OCI-M2 (cell line): ENCODE measurements at regions not wholly inside any gene's neighbourhood (a gene's known extent, or its start where the extent isn't known, plus 50 kb on each side); places are given as distances from the start of the nearest gene placed in this dataset.
"Not testable (repeated sequence)": the region's sequence is repeated elsewhere in the genome, so short reads cannot be mapped to it uniquely, and the experiment has no call there.

Source experiments
- DNase-seq: peaks from one replicate; lab custom pipeline; 2025; ENCODE audit not compliant: unreplicated experiment; lab: John Stamatoyannopoulos, UW

DNA sequence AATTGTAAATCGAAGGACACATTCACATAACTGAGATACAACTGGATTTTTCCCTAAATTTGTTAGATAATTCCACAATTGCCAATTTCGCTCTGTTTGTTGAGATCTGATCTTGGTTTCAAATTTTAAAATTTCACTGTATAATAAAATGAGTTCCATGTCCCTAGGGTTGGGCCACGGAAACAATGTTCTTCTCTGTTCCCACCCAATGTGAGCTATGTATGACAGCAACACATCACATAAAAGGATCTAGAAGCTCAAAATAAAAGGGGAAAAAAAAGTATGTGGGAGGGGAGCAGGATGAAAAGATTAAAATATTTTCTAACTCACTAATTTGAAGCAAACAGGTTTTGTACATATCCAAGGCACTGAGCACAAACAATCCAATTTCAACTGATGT, 287.8 kb upstream of the MKLN1 start:
- no peak for DNase-seq

DNA sequence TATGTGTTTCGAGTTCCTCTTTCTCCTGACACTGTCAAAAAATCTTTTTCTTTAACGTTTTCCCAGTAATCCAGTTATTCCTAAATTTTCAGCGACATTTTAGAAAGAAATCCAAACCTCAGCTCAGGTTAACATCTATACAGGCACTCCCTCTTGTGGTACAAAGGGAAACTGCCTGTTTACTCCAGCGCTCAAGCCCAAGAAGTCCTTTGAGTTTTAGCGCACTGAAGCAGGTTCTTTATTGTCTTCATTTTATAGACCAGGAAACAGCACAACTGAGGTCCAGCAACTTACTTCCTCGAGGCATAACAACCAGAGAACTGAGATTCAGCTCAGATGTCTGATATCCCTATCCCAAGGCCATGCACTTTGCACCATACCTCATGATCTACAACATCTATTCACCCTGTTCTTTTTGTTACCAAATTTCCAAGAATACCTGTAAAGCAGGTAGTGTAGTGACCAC, 287.2 kb upstream of the MKLN1 start:
- DNase-seq: peak; percentile 60

DNA sequence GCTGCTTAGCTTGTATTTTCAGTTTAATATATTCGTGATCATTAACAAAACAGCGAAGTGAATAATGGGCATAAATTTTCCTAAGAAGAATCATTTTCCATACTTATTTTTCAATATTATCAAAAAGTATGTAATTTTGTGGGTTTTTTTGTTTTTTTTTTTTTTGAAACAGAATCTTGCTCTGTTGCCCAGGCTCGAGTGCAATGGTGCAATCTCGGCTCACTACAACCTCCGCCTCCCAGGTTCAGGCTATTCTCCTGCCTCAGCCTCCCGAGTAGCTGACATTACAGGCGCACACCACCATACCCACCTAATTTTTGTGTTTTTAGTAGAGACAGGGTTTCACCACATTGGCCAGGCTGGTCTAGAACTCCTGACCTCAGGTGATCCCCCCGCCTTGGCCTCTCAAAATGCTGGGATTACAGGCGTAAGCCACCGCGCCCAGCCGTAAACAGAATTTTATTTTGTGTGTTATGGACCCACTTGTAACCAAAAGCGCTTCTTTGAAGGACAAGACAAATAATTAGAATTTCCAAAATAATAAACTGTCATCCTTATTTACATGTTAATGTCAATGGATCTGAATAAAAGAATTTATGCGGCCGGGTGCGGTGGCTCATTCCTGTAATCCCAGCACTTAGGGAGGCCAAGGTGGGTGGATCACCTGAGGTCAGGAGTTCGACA, 286.5 kb upstream of the MKLN1 start:
- DNase-seq: not testable (repeated sequence)

DNA sequence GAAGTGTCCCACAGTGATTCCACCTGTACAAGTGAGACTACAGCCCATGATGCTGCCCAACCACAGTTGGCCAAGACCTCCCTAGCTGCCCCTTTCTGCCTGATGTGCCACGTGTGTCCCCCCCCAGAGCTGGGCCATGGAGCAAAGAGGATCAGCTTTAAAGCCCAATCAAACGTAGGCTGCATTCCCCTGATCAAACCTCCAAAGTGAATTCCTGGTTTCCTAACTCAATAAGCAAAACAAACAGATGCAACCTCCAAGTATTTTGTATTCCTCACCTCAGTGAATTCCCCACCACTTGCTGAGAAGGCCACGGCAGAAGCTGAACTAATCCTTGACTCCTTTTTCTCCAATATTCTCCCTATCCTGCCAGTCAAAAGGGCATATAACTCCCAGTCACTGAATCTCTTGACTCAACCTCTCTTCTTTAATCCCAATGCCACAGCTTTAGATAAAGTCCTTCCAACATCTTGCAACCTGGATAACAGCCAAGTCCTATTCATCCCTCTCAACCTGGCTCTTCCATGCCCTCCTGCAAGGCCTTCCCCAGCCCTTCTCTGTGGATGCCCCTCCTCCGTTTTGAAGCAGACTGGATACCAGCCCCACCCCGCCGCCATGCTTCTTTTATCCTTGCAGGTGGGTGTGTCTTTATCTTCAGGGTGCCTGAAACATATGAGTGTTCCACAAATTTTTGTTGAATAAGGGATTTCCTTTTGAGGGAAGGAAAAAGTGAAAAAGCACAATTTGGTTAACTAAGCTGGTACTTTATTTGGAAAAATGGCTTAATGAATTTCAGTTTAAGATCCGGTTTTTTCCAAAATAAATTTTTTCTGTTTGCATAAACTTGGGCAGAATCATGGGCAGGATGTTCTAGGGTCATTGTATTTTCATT, 285.2 kb upstream of the MKLN1 start:
- no peak for DNase-seq

DNA sequence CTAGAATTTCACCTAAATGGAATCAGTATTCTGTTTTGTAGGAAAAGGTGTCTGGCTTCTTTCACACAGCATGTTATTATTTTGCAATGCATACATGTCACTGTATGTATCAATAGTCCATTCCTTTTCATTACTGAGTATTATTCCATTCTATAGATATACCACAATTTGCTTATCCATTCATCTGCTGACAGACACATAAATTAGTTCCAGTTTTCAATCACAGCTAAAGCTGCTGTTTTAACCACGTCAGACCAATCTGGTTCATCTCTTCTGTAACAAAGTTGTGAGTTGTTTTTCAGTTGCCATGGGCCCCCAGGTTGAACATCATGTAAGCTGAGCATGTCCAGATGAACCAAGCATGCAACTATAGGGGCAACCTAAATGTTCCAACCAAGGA, 282.1 kb upstream of the MKLN1 start:
- no peak for DNase-seq

DNA sequence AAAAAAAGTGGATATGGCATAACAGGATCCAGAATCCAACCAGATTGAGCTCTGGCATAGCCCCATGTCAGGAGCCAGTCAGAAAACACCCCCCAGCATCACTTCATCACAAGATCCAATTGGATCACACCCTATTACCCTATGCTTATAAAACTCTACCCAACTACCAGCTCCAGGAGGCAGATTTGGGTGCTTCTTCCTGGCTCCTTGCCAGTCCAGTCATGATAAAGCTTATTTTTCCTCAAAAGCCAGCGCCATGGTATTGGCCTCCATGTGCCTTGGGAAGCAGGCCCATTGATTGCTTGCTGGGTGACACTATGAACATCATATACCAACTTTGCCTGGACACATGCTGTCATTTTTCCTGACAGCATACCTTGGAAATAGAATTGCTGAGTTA, 281.4 kb upstream of the MKLN1 start:
- DNase-seq: no peak

DNA sequence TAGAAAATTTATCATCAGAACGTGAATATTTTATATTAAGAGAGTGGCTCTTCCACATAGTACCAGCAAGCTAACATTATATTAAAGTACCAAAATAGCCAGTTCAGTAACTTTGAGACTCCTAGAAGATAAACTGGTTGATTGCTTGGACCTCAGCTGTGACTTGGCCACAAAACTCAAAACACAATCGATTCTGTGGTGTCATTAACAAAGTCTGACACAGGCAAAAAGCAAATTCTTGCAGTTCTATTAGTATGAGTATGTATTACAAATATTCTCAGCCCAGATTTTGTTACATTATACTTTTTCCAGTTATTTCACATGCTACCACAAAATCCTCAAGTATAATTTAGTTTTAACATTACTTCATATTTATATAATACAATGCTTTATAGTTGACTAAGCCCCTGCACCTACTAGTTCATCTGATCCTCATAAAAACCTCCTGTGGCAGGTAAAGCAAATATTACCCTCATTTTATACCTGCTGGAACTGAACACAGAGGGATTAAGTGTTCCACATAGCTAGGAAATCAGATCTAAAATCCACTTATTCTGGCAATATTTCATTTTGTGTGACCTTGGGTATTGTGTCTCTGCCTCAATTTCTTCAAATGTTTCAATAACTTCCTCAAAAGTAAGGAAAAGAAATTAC, 279.9 kb upstream of the MKLN1 start:
- DNase-seq: no peak

DNA sequence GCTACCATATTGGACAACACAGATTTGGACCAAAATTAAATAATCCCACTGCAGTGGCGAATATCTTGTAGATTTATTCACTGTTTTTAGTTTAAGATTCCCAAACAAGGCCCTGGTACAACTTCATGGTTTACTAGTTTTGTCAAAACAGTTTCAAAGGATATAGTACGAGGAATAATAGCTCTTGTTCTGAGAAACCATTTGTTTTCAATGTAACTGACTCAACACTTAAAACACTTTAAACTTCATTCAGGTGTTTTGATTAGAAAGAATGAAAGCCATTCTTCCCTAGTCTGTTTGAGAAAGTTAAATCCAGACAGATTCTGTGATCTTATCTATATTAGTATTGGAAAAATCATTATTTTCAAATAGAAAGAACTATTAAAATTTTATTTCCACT, 276.4 kb upstream of the MKLN1 start:
- DNase-seq: no peak

DNA sequence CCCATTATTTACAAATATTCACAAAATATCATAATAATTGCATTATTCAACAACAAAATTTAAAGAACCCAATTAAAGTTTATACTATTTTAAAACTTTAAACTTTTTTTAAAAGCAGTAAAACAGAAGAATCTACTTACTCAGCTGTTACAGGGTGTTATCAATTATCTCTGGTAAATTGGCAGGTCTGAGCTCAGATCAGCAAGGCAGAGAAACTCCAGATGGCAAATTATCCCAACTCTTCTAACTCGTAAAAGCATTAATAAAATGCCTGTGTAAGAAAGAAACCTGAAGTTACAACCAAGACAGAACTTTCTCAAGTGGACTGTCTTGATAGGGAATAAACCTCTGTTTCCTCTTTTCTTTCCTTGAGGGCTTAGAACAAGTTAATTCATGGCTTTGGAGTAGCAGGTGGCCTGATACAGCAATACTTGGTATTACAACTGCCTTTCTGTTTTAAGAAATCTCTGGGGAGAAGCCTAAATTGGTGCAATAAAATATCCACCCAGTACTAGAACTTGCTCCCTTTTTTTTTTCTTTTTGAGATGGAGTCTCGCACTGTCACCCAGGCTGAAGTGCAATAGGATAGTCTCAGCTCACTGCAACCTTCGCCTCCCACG, 275.3 kb upstream of the MKLN1 start:
- no peak for DNase-seq

DNA sequence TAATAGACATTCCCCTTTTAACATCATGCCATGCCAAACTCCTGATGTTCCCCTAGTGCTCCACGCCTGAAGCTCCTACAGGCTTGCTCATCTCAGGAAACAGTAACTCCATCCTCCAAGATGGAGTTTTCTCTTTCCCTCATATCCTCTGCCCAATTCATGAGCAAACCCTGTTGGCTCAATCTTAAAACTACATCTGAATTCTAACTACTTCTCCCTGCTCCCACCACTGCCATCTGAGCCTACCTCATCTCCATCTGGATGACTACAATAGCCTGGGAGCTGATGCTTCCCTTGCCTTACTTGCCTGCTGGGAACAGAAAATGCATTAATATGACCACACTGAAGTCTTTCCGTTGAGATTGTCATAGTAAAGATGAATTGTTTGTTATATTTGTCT, 271.7 kb upstream of the MKLN1 start:
- no peak for DNase-seq

DNA sequence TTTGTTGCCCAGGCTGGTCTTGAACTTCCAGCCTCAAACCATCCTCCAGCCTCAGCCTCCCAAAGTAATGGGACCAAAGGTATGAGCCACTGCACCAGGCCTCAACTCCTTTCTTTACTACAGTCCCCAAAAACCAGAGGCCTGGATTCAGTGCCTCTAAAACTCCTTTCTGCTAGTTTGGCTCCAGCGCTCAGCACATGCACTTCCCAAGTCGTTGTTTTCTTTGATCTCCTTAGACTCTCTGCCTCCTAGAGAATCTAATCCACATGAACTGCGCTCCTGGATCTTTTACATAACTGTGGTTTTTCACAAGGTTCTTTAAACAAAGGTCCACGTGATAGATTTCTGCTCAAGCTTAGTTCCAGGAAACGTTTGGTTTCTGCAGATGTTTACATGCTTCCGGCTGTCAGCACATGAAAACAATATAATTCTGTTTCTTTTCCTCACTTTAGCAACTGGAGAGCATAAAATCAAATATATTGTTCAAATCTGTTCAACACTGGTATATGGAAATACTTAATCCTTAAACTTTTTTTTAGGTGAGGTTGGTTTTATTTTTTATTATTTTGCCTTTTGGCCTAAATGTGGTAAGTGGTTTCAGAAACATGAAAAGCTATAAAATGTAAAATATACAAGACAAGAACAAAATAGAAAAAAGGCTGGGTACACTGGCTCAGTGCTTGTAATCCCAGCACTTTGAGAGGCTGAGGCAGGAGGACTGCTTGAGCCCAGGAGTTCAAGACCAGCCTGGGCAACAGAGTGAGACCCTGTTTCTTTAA, 270.5 kb upstream of the MKLN1 start:
- no peak for DNase-seq

DNA sequence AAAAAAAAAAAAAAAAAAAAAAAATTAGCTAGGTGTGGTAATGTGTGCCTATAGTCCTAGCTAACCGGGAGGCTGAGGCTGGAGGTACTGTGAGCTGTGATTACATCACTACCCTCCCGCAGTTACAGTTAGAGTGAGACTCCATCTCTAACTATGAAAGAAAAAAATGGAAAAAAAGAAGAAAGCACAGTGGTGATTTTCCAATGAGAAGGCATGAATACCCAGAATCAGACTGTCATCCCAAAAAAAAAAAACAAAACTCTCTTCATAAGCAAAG, 269.9 kb upstream of the MKLN1 start:
- DNase-seq: no peak

DNA sequence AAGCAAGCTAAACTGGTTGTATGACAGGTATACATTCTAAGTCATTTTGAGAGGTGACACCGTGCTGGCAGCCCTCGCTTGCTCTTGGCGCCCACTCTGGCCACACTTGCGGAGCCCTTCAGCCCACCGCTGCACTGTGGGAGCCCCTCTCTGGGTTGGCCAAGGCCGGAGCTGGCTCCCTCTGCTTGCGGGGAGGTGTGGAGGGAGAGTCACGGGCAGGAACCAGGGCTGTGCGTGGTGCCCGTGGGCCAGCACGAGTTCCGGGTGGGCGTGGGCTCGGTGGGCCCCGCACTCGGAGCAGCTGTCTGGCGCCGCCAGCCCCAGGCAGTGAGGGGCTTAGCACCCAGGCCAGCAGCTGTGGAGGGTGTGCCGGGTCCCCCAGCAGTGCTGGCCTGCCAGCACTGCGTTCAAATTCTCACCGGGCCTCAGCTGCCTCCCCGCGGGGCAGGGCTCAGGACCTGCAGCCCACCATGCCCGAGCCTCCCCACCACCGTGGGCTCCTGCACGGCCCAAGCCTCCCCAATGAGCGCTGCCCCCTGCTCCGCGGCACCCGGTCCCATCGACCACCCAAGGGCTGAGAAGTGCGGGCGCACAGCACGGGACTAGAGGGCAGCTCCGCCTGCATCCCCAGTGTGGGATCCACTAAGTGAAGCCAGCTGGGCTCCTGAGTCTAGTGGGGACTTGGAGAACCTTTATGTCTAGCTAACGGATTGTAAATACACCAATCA, 269.0 kb upstream of the MKLN1 start:
- not testable (repeated sequence) for DNase-seq

DNA sequence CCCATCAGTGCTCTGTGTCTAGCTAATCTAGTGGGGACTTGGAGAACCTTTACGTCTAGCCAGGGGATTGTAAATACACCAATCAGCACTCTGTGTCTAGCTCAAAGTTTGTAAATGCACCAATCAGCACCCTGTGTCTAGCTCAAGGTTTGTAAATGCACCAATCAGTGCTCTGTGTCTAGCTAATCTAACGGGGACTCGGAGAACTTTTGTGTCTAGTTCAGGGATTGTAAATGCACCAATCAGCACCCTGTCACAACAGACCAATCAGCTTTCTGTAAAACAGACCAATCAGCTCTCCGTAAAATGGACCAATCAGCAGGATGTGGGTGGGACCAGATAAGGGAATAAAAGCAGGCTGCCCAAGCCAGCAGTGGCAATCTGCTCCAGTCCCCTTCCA, 268.3 kb upstream of the MKLN1 start:
- not testable (repeated sequence) for DNase-seq

DNA sequence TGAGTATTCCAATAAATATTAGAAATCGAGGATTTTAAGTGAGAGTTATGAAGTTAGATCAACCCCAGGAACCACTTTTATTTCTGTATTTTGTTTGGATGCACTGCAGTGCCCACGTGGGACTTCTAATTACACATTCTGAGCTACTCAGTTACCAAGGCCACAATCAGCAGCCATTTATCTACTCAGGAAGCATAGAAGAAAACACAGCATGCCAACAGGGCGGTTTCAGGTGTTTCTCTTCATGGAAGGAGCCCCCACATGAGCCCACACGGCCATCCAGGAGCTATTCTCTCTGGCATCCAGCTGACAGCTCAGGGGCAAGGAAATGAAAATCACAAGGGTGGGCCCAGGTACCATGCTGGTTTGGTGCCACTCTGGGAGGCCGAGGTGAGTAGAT, 266.5 kb upstream of the MKLN1 start:
- DNase-seq: no peak

DNA sequence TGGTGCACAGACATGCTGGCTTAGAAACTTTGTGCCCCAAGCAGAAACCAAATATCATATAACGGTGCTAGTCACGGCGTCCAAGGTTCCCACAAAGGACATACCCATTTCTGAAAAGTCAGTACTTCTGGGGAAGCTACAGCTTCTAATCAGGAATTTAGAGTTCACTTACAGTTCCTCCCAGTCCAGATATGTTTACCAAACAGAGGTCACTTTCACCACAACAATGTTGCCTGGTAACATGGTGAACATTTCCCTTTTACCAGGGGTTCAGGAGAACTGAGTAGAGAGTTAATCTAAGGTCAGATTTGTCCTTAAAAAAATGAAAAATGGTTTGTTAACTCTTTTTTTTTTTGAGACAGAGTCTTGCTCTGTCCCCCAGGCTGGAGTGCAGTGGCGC, 265.9 kb upstream of the MKLN1 start:
- no peak for DNase-seq

DNA sequence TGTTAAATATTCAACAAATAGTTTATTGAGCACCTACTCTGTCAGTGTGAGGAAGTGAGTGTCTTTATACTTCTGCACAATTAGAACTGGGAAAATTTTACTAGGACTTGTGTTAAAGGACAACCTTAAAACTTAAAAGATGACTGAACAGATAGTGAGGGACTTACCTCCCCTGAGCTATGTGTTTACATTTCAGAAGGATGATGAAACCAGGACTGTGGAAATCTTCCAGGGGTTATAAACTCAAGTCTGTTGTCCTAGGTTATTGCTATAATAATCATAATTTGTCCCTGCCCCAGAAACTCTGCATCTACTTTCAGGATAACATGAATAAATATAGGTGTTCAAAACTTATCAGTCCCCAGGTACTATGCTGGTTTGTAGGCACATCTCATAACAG, 261.0 kb upstream of the MKLN1 start:
- no peak for DNase-seq

DNA sequence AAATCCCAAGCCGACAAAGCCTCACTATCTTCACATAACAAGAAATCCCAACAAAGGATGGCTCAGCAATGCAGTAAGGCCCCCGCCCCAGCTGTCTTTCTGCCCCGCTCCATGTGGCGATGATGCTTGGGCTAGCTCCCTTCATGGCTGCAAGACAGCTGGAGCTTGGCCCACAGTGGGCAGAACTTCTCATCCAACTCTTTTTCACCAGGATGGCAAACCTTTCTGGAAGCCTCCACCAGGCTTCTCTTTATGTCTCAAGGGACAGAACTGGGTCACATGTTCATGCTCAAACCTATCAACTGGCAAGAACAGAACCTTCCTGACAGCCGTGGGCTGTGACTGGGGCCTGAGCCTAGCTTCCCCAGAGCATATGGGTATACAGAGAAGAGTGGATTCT, 260.5 kb upstream of the MKLN1 start:
- DNase-seq: no peak

DNA sequence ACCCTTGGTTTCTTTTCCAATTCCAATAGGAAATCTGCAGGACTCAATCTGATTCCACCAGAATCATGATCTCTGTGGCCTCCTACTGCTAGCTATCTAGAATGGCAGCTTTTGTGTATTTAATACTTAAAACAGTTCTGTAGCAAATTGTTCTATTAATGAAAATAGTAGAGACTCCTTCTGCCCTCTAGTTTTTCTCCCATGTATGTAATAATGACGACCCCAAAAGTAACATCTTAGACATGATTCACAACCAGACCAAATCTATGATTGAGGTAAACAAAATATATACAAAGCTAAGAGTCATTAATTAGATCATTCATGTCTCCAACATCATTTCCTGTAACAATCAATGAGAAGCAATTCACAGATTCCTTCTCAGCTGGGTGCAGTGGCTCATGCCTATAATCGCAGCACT, 259.1 kb upstream of the MKLN1 start:
- no peak for DNase-seq

DNA sequence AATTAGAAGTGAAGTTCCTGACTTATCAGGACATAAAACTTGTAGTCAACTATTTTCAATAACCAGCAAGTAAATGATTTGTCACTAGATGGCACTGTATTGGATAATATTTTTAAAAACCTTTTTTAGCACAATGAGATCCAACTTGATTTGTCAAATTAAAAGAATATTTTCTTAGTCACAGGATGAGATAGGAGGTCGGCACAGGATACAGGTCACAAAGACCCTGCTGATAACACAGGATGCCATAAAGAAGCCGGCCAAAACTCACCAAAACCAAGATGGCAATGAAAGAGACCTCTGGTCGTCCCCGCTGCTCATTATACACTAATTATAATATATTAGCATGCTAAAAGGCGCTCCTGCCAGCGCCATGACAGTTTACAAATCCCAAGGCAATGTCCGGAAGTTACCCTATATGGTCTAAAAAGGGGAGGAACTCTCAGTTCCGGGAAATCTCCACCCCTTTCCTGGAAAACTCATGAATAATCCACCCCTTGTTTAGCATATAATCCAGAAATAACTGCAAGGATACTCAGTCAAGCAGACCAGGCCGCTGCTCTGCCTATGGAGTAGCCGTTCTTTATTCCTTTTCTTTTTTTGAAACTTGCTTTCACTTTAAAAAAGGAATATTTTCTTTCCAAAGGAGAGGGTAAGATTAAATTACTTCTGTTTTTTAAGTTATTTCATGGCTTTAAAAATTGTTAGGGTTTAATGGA, 255.7 kb upstream of the MKLN1 start:
- DNase-seq: peak; percentile 89
